H1 (cell line): ENCODE measurements at regions not wholly inside any gene's neighbourhood (a gene's known extent, or its start where the extent isn't known, plus 50 kb on each side); places are given as distances from the start of the nearest gene placed in this dataset.

Source experiments
- CTCF ChIA-PET: fragments of 300-600 bp; sonication (Branson Sonifier 250); formaldehyde crosslinking; loops from one replicate; lab custom pipeline; 2021; ENCODE audit not compliant: partially characterized antibody; lab: Charles Lee
- POLR2A ChIA-PET: fragments of 300-600 bp; sonication (Branson Sonifier 250); formaldehyde crosslinking; loops from one replicate; lab custom pipeline; 2021; ENCODE audit warnings: inconsistent platforms; ENCODE audit not compliant: partially characterized antibody; lab: Charles Lee
- DNase-seq, 2 experiments: peaks; one replicate each; pipeline versions ENCODE4 v3.0.0 to v3.0.0-alpha.2; 2010 to 2022; ENCODE audit warnings: low spot score in 2 of 2, low read depth in 1 of 2, mixed read lengths in 1 of 2
- FAIRE-seq: peaks from 2 replicates; lab custom pipeline; 2011; peaks lifted over from hg19 to GRCh38; lab: Jason Lieb, UNC
- H2AFZ ChIP-seq: 2 replicates; pipeline ENCODE4 v1.8.1; 2012; ENCODE audit warnings: low read length, inconsistent platforms
- H2AK5ac ChIP-seq: 2 replicates; pipeline ENCODE4 v1.6.1; 2013; ENCODE audit warnings: low read depth, low read length
- H2BK120ac ChIP-seq: replicated peaks from 2 replicates; pipeline ENCODE3; 2013; ENCODE audit warnings: low read depth, low read length, inconsistent platforms
- H2BK12ac ChIP-seq: 2 replicates; pipeline ENCODE4 v1.6.1; 2013; ENCODE audit warnings: low read depth, low read length
- H2BK15ac ChIP-seq: 2 replicates; pipeline ENCODE4 v1.6.1; 2013; ENCODE audit warnings: low read length
- H2BK20ac ChIP-seq: 2 replicates; pipeline ENCODE4 v1.6.1; 2013; ENCODE audit warnings: low read length
- H2BK5ac ChIP-seq: 2 replicates; pipeline ENCODE4 v1.6.1; 2013; ENCODE audit warnings: low read depth, low read length
- H3K14ac ChIP-seq: 2 replicates; pipeline ENCODE4 v1.6.1; 2013; ENCODE audit warnings: inconsistent platforms; ENCODE audit not compliant: insufficient read length
- H3K18ac ChIP-seq: 2 replicates; pipeline ENCODE4 v1.6.1; 2013; ENCODE audit warnings: low read length; ENCODE audit errors: extremely low read depth
- H3K23ac ChIP-seq: 2 replicates; pipeline ENCODE4 v1.6.1; 2013; ENCODE audit warnings: inconsistent platforms; ENCODE audit not compliant: insufficient read length
- H3K23me2 ChIP-seq: 2 replicates; pipeline ENCODE4 v1.6.1; 2013; ENCODE audit warnings: low read depth, low read length
- H3K27ac ChIP-seq: 2 replicates; pipeline ENCODE4 v1.6.1; 2011; ENCODE audit warnings: low read depth, low read length, inconsistent platforms
- H3K27me3 ChIP-seq, 4 experiments: replicated peaks in 1 of 4; 1 replicate in 1 of 4; 2 replicates in 3 of 4; pipeline versions ENCODE4 v1.6.1 to v1.8.1; 2011 to 2013; ENCODE audit warnings: low read length in 3 of 4, mild to moderate bottlenecking in 3 of 4, inconsistent platforms in 2 of 4, mixed read lengths in 2 of 4, moderate library complexity in 1 of 4; ENCODE audit not compliant: control insufficient read depth in 3 of 4, insufficient read depth in 3 of 4; ENCODE audit errors: extremely low read depth in 1 of 4
- H3K36me3 ChIP-seq, 4 experiments: 2 replicates each; pipeline versions ENCODE4 v1.6.1 to v1.8.1; 2011 to 2013; ENCODE audit warnings: mild to moderate bottlenecking in 4 of 4, low read length in 3 of 4, moderate library complexity in 2 of 4, control low read depth in 1 of 4, inconsistent platforms in 1 of 4; ENCODE audit not compliant: insufficient read depth in 4 of 4, control insufficient read depth in 2 of 4
- H3K4ac ChIP-seq: replicated peaks from 2 replicates; pipeline ENCODE3; 2013; ENCODE audit warnings: low read length, low read depth, mixed read lengths, inconsistent platforms; ENCODE audit not compliant: insufficient read length
- H3K4me1 ChIP-seq, 4 experiments: replicated peaks in 1 of 4; 1 replicate in 1 of 4; 2 replicates in 3 of 4; pipeline versions ENCODE4 v1.6.1 to v1.8.1; 2011 to 2013; ENCODE audit warnings: low read length in 3 of 4, inconsistent platforms in 2 of 4, mixed read lengths in 1 of 4; ENCODE audit not compliant: insufficient read depth in 4 of 4, control insufficient read depth in 3 of 4
- H3K4me2 ChIP-seq, 2 experiments: 2 replicates each; pipeline versions ENCODE4 v1.6.1 to v1.8.1; 2011 to 2013; ENCODE audit warnings: low read depth in 2 of 2, low read length in 2 of 2, control low read depth in 1 of 2, inconsistent platforms in 1 of 2, mild to moderate bottlenecking in 1 of 2; ENCODE audit not compliant: insufficient read depth in 1 of 2
- H3K4me3 ChIP-seq, 4 experiments: fragments of 200-600, 300-600 bp in 1 of 4; sonication (generic), shearing (Covaris generic), sonication (Bioruptor Twin) in 1 of 4; 2 replicates each; pipeline versions ENCODE4 v1.5.1 to v1.8.1; 2011 to 2016; ENCODE audit warnings: low read length in 4 of 4, low read depth in 3 of 4, control low read depth in 2 of 4, inconsistent platforms in 2 of 4, mild to moderate bottlenecking in 2 of 4, mixed read lengths in 1 of 4, moderate library complexity in 1 of 4; ENCODE audit not compliant: insufficient read depth in 2 of 4; ENCODE audit errors: extremely low read depth in 1 of 4
- H3K56ac ChIP-seq: replicated peaks from 2 replicates; pipeline ENCODE3; 2013; ENCODE audit warnings: low read depth, mild to moderate bottlenecking, mixed read lengths, low read length, inconsistent platforms; ENCODE audit not compliant: insufficient read length
- H3K79me1 ChIP-seq: 2 replicates; pipeline ENCODE4 v1.6.1; 2013; ENCODE audit warnings: low read depth, low read length, control low read depth
- H3K79me2 ChIP-seq, 2 experiments: 2 replicates each; pipeline versions ENCODE4 v1.6.1 to v1.8.1; 2012 to 2013; ENCODE audit warnings: low read length in 2 of 2, mild to moderate bottlenecking in 2 of 2, inconsistent platforms in 1 of 2; ENCODE audit not compliant: insufficient read depth in 2 of 2, control insufficient read depth in 1 of 2
- H3K9ac ChIP-seq, 4 experiments: replicated peaks in 1 of 4; 1 replicate in 1 of 4; 2 replicates in 3 of 4; pipeline versions ENCODE4 v1.6.1 to v1.8.1; 2011 to 2013; ENCODE audit warnings: low read depth in 3 of 4, low read length in 3 of 4, control low read depth in 2 of 4, mild to moderate bottlenecking in 2 of 4, moderate library complexity in 2 of 4, inconsistent platforms in 1 of 4; ENCODE audit errors: extremely low read depth in 1 of 4
- H3K9me3 ChIP-seq, 2 experiments: 2 replicates each; pipeline versions ENCODE4 v1.6.1 to v1.8.1; 2012 to 2013; ENCODE audit warnings: mild to moderate bottlenecking in 2 of 2, moderate library complexity in 2 of 2, control low read depth in 1 of 2, inconsistent platforms in 1 of 2, low read depth in 1 of 2, low read length in 1 of 2, mixed read lengths in 1 of 2; ENCODE audit not compliant: insufficient read depth in 2 of 2
- H4K20me1 ChIP-seq, 2 experiments: replicated peaks in 1 of 2; 2 replicates each; pipeline versions ENCODE3 to v1.8.1; 2011 to 2013; ENCODE audit warnings: inconsistent platforms in 2 of 2, low read length in 2 of 2, mild to moderate bottlenecking in 1 of 2; ENCODE audit not compliant: insufficient read depth in 2 of 2, control insufficient read depth in 1 of 2
- H4K5ac ChIP-seq: 2 replicates; pipeline ENCODE4 v1.6.1; 2013; ENCODE audit warnings: low read length, low read depth, mixed read lengths, inconsistent platforms; ENCODE audit not compliant: insufficient read length
- H4K8ac ChIP-seq: 2 replicates; pipeline ENCODE4 v1.8.0; 2013; ENCODE audit warnings: mild to moderate bottlenecking, moderate library complexity, low read length, inconsistent platforms; ENCODE audit not compliant: insufficient read depth; ENCODE audit errors: extremely low read depth
- H4K91ac ChIP-seq: replicated peaks from 2 replicates; pipeline ENCODE3; 2013; ENCODE audit warnings: low read length, mixed read lengths, inconsistent platforms; ENCODE audit not compliant: insufficient read length
- ATF2 ChIP-seq: IDR thresholded peaks from 2 replicates; pipeline ENCODE4 v1.6.1; 2012; ENCODE audit warnings: low read length, inconsistent platforms
- CBX8 ChIP-seq: fragments of 300-800, 300-1000 bp; sonication (generic); IDR thresholded peaks from 2 replicates; pipeline ENCODE4 v1.7.1; 2016; ENCODE audit warnings: low read depth, low read length, borderline replicate concordance
- CEBPB ChIP-seq: IDR thresholded peaks from 2 replicates; pipeline ENCODE4 v1.6.1; 2012; ENCODE audit warnings: low read depth, low read length
- FOSL1 ChIP-seq: IDR thresholded peaks from 2 replicates; pipeline ENCODE4 v1.6.1; 2011; ENCODE audit warnings: mild to moderate bottlenecking, low read depth, low read length, moderate library complexity; ENCODE audit not compliant: insufficient read depth
- JUN ChIP-seq: IDR thresholded peaks from 2 replicates; pipeline ENCODE4 v1.6.1; 2011; ENCODE audit warnings: low read depth, mild to moderate bottlenecking, improper control_type of control experiment, low read length
- RBBP5 ChIP-seq: IDR thresholded peaks from 2 replicates; pipeline ENCODE4 v1.7.1; 2012; ENCODE audit warnings: low read depth, mild to moderate bottlenecking, inconsistent platforms, low read length, moderate library complexity, borderline replicate concordance
- SIX5 ChIP-seq: IDR thresholded peaks from 2 replicates; pipeline ENCODE4 v1.6.1; 2011; ENCODE audit warnings: mild to moderate bottlenecking, low read depth, low read length
- SP1 ChIP-seq: IDR thresholded peaks from 2 replicates; pipeline ENCODE4 v1.6.1; 2011; ENCODE audit warnings: low read depth, low read length
- ZNF274 ChIP-seq: IDR thresholded peaks from 2 replicates; pipeline ENCODE4 v1.7.0; 2012; ENCODE audit warnings: low read length, borderline replicate concordance; ENCODE audit errors: extremely low read depth
- WGBS, 2 experiments: shearing (Covaris generic) in 1 of 2; methylation state at CpG; one replicate each; pipeline versions ENCODE4 v1.1.6 to v1.1.7; 2013 to 2015; ENCODE audit warnings: low lambda C conversion rate in 2 of 2, mixed read lengths in 2 of 2, inconsistent platforms in 1 of 2, low coverage in 1 of 2, missing lambda C conversion rate in 1 of 2; ENCODE audit not compliant: insufficient replicate concordance in 2 of 2, insufficient coverage in 1 of 2, insufficient read length in 1 of 2; ENCODE audit errors: extremely low coverage in 1 of 2, missing lambda C conversion rate in 1 of 2; 5-methylcytosine and 5-hydroxymethylcytosine counted together
- TF ChIP-seq, protein P1 (sequence below), 3 experiments: IDR thresholded peaks; 1 replicate in 2 of 3; 2 replicates in 1 of 3; pipeline versions ENCODE4 v1.5.1 to v1.6.1; 2011; ENCODE audit warnings: low read length in 3 of 3, mild to moderate bottlenecking in 3 of 3, inconsistent platforms in 2 of 3, low read depth in 1 of 3, moderate library complexity in 1 of 3; ENCODE audit not compliant: insufficient read depth in 1 of 3; ENCODE audit errors: control extremely low read depth in 1 of 3
- TF ChIP-seq, protein P2 (sequence below): IDR thresholded peaks from 2 replicates; pipeline ENCODE4 v1.6.1; 2012; ENCODE audit warnings: inconsistent platforms

DNA sequence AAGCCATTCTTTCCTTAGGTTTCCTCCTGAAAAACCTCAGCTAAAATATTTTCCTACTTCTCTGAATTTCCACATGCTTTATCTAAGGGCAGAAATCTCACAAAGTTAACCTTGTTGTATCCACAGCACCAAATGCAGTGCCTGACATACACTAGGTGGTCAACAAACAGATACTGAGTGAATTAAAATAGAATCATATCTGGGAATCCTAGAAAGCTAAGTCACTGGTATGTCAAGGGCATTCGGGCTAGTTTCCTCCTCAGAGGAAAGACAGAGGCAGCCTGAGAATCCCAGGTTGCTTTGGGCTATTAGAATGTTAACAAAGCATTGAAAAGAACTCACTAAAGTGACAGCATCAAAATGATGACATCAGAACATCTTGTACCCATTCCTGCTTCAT is 132.7 kb upstream of the F13A1 start:
- H3K56ac ChIP-seq, result no peak overlapping the region
- no peak overlapping the region for H3K9ac ChIP-seq
- H3K18ac ChIP-seq, result no peak overlapping the region
- no peak overlapping the region for H3K23ac ChIP-seq
- H4K91ac ChIP-seq, result no peak overlapping the region
- no peaks in the 10 kb centered on the region for H4K20me1 ChIP-seq
- no peaks in the 10 kb centered on the region for H3K27me3 ChIP-seq
- H2BK12ac ChIP-seq, result no peak overlapping the region
- POLR2A ChIA-PET, result no interaction called here
- H4K5ac ChIP-seq, result no peak overlapping the region
- DNase-seq, result no peak
- no peak overlapping the region for H4K8ac ChIP-seq
- no peak overlapping the region for H3K4me3 ChIP-seq
- H3K23me2 ChIP-seq, result no peaks in the 10 kb centered on the region; the same call in 1 of the 2 replicates
- no peak for FAIRE-seq
- H3K36me3 ChIP-seq, result no peaks in the 10 kb centered on the region
- H2BK20ac ChIP-seq, result no peak overlapping the region
- H3K4me1 ChIP-seq, result no peaks in the 10 kb centered on the region
- no peaks in the 10 kb centered on the region for H3K79me1 ChIP-seq
- CTCF ChIA-PET, result interaction anchor here (0.7 kb wide), 1 partner anchor 39 kb away, joined by 3 read pairs; no protein-coding TSS in a partner anchor
- 88% methylated on average over 1 of the region's 1 CpG; no CpG with 5 or more reads in 1 of the 2 experiments for WGBS, 2 experiments
- no peak overlapping the region for H3K27ac ChIP-seq
- H3K79me2 ChIP-seq, result no peaks in the 10 kb centered on the region
- H2AFZ ChIP-seq, result no peak overlapping the region
- H3K4ac ChIP-seq, result no peak overlapping the region
- no peaks in the 10 kb centered on the region for H3K9me3 ChIP-seq
- no peak overlapping the region for H2BK120ac ChIP-seq
- no peak overlapping the region for H3K4me2 ChIP-seq
- H2BK15ac ChIP-seq, result no peak overlapping the region
- H3K14ac ChIP-seq, result no peak overlapping the region
- no peak overlapping the region for H2BK5ac ChIP-seq
- H2AK5ac ChIP-seq, result no peak overlapping the region
- TF ChIP-seq SIX5 (no peak), ATF2 (no peak), SP1 (no peak), ZNF274 (no peak), FOSL1 (no peak), JUN (no peak), RBBP5 (no peak), CBX8 (no peak), CEBPB (no peak)
- TF ChIP-seq, protein P1, sequence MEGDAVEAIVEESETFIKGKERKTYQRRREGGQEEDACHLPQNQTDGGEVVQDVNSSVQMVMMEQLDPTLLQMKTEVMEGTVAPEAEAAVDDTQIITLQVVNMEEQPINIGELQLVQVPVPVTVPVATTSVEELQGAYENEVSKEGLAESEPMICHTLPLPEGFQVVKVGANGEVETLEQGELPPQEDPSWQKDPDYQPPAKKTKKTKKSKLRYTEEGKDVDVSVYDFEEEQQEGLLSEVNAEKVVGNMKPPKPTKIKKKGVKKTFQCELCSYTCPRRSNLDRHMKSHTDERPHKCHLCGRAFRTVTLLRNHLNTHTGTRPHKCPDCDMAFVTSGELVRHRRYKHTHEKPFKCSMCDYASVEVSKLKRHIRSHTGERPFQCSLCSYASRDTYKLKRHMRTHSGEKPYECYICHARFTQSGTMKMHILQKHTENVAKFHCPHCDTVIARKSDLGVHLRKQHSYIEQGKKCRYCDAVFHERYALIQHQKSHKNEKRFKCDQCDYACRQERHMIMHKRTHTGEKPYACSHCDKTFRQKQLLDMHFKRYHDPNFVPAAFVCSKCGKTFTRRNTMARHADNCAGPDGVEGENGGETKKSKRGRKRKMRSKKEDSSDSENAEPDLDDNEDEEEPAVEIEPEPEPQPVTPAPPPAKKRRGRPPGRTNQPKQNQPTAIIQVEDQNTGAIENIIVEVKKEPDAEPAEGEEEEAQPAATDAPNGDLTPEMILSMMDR (IDR thresholded peaks at IDR 0.05; ENCODE audit: control extremely low read depth in 1 of 3, insufficient read depth in 1 of 3, low read depth in 1 of 3, low read length in 3 of 3), result no peak
- TF ChIP-seq, protein P2, sequence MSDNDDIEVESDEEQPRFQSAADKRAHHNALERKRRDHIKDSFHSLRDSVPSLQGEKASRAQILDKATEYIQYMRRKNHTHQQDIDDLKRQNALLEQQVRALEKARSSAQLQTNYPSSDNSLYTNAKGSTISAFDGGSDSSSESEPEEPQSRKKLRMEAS, result no peak
